Retinal pigment epithelial cell (primary cell): ENCODE measurements at regions not wholly inside any gene's neighbourhood (a gene's known extent, or its start where the extent isn't known, plus 50 kb on each side); places are given as distances from the start of the nearest gene placed in this dataset.

ENCODE experiments used
- DNase-seq: peaks from one replicate; pipeline ENCODE4 v3.0.0-alpha.2; 2010; ENCODE audit warnings: low read depth
- H3K4me3 ChIP-seq: 2 replicates; pipeline ENCODE4 v1.5.1; 2011; ENCODE audit warnings: mild to moderate bottlenecking, low read length, control low read depth, moderate library complexity
- CTCF ChIP-seq: conservative IDR thresholded peaks from 2 replicates; pipeline ENCODE4 v1.5.1; 2011; ENCODE audit warnings: low read depth, low read length, control low read depth, inconsistent platforms

DNA sequence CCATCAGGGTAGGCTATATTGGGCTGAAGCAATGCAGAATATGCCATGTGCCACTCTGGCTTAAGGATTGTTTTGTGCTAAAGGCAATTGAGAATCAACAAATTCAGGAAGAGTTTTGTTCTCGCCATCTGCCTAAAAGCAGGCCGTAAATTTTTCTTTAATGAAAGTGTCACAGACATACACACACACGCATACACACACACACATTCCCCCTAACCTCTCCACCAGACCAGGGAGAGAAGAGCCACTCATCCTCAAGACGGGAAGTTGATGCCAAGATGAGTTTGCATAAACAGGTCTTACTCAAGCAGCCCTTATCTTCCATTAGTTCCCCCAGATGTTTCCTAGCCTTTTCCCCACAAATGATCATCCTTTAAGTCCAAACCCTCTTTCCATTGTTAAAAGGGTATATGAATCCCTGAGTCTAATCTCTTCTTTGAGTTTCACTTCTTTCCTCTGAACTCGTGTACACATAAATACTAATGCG is 59.6 kb upstream of the TRIM24 start:
- H3K4me3 ChIP-seq: no peak overlapping the region
- no peak for DNase-seq
- no peak for TF ChIP-seq CTCF

DNA sequence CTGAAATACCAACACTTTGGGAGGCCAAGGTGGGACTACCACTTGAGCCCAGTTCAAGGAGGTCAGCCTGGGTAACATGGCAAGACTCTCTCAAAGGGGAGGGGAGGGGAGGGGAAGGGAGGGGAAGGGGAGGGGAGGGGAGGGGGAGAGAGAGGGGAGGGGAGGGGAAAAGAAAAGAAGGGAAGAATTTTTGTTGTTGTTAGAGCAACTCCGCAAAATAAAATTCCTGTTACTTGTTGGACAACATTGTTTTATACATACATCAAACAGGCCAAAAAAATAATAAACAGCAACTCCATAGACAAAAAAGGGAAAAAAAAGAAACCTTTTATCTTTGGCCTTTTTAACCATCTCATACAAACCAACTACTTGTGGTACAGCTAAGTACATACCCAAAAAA is 57.3 kb upstream of the TRIM24 start:
- no peak overlapping the region for H3K4me3 ChIP-seq
- DNase-seq: no peak
- TF ChIP-seq CTCF: no peak

- TF ChIP-seq CTCF: no peak
- no peak for DNase-seq
- H3K4me3 ChIP-seq: no peak overlapping the region
Measured at GRCh38 chr7:138405496-138405895, 54.6 kb upstream of the TRIM24 start.

GRCh38 chr7:138407792-138408191 is 52.3 kb upstream of the TRIM24 start:
- DNase-seq: no peak
- H3K4me3 ChIP-seq: no peak overlapping the region
- no peak for TF ChIP-seq CTCF
